SW480 (cell line): ENCODE measurements at regions not wholly inside any gene's neighbourhood (a gene's known extent, or its start where the extent isn't known, plus 50 kb on each side); places are given as distances from the start of the nearest gene placed in this dataset.
A peak's percentile ranks its signal among the peaks of the same experiment; 100 is the strongest.

ENCODE experiments used
- DNase-seq: peaks from one replicate; pipeline ENCODE4 v3.0.0-alpha.2; 2016; ENCODE audit warnings: low spot score

DNA sequence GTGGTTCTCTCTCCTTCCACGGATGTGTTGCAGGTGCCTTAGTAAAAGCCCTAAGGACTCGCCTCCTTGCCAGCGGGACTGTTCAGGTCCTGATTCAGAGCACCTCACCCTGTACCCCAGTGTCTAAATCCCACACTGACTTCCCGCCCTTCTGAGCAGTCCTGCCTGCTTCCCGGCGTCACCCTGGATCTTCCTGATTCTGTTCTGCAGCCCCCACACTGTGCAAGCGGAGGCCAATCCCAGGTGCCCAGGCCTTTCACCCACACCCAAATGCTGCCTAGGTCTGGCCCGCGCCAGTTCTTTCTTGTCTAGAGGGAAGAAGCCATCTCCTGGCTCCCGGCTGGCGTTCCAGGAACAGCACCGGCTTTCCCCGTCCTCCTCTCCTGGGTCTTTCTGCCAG is 95.9 kb upstream of the GALNT2 start:
- no peak for DNase-seq

DNA sequence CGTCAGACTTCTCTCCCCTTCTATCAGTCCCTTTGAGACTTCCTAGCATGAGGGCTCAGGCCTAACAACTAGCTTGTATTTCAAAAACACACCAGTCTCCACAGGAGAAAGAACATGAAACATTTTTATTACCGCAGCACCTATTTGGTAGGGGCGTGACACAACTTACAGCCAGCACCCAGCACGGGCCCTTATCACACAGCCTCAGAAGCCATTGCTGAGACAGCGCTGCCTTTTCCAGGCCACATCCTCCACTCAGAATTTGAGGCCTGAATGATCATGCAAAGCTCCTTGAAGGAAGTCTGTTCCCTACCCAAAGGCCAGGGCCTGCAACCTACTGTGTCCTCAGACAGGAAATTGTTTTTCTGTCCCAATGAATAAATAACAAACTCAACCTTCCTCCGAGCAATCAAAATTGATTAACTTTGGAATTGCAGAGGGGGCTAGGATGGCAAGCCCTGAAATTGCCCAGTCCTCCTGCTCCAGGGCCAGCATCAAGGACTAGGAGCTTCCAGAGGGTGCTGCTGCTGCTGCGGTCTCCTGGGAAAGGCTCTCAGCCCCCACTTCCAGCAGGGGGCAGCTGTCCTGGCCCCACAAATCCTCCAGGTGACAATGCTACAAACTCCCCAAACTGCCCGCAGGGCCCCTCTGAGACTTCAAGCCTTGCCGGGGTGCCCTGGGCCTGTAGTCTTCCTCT is 94.3 kb upstream of the GALNT2 start:
- DNase-seq = no peak

GRCh38 chr1:229973297-229973612 is 93.8 kb upstream of the GALNT2 start:
- DNase-seq = no peak

- no peak for DNase-seq
These were observed 92.0 kb upstream of the GALNT2 start for GRCh38 chr1:229975047-229975446.

DNA sequence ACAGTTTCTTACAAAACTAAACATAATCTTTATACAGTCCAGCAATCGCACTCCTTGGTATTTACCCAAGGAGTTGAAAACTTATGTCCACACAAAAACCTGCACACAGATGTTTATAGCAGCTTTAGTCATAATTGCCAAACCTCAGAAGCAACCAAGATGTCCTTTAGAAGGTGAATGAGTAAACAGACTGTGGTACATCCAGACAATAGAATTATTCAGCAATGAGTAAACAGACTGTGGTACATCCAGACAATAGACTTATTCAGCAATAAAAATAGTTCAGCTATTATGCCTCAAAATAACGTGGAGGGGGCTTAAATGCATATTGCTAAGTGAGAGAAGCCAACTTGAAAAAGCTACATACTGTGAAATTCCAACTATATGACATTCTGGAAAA is 87.0 kb upstream of the GALNT2 start:
- DNase-seq = peak; percentile 36

DNA sequence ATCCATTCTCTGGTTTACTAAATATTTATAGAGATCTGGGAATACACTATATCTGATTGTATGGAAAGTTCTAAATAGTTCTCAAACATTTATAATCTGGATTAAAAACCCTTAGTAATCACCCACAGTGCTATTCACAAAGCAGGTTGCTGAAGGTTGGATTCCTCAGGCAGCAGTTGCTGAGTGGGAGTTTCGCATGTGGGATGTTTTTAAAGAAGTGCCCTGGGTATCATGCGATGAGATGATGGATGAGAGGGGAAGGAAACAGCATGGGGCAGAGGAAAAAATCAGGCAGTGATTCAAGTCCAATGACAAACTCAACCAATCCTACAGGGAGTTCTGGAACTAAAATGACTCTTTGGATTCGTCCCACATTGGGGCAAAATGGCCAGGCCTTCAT is 85.3 kb upstream of the GALNT2 start:
- no peak for DNase-seq

GRCh38 chr1:229984310-229984991 is 82.6 kb upstream of the GALNT2 start:
- no peak for DNase-seq

GRCh38 chr1:229984992-229985612 is 81.9 kb upstream of the GALNT2 start:
- no peak for DNase-seq

DNA sequence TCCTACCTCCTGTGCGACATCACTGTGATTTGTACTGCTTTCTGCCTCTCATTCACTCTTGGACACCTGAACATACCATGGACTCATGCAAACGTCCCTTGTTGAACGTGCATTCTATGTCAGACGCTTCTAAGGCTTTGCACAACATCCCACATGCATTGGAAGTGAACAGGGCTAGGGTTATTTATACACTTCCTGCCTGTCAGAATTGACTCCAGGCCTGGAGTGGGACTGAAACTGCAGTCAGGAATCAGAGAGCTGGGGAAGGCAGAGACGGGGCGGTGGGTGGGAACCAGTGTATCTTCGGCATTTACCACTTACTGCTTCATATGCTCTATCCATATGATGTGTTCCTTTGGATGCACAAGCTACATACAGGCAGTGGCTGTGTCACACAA is 81.4 kb upstream of the GALNT2 start:
- DNase-seq = no peak

GRCh38 chr1:229986737-229987337 is 80.2 kb upstream of the GALNT2 start:
- DNase-seq = no peak

DNA sequence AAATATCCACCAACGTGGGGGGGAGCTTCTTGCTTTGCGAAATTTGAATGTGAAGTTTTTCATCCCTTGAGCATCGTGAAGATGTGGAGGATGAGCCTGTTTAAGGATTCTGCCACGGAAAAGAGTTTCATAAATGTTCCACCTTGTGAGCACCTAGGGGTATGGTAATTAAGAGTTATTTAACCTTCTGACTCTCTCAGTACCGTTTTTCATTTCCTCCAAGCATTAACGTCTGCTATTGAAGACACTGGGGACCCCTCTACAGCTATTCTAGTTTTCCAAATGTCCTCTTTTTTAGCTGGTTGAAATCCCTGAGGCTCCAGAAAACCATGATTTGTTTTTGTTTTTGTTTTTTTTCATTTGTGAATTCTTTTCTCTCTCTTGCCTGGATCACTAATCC is 79.1 kb upstream of the GALNT2 start:
- no peak for DNase-seq

DNA sequence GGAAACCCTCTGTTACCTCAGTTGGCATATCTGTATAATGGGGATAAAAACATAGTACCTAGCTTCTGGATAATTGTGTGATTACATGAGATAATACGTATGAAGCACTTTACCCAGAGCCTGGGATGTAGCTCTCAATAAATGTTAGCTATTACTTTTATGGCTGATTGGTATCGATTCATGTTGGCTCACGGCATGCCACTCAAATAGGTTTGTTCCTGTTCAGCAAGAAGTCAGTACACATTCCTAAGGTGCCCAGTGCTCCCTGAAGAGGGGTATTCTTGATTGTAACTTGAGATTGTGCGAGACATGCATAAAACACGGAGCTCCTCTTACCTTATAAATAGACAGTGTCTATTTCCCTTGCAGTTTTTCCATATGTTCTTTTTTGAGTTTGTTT is 78.5 kb upstream of the GALNT2 start:
- DNase-seq = no peak

GRCh38 chr1:229989591-229990248 is 77.3 kb upstream of the GALNT2 start:
- DNase-seq = peak; percentile 39

DNA sequence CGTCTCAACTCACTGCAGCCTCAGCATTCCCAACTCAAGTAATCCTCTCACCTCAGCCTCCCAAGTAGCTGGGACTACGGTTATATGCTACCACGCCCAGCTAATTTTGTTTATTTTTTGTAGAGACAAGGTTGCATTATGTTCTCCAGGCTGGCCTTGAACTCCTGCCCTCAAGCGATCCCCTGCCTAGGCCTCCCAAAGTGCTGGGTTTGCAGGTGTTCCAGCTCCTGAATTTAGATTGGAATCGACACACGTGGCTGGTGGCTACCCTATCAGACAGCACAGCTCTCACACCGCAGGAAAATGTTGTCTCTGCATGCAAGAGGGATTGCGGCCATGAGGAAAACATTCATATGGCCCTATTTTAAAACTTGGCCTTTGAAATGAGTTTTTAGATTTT is 76.7 kb upstream of the GALNT2 start:
- DNase-seq = no peak

DNA sequence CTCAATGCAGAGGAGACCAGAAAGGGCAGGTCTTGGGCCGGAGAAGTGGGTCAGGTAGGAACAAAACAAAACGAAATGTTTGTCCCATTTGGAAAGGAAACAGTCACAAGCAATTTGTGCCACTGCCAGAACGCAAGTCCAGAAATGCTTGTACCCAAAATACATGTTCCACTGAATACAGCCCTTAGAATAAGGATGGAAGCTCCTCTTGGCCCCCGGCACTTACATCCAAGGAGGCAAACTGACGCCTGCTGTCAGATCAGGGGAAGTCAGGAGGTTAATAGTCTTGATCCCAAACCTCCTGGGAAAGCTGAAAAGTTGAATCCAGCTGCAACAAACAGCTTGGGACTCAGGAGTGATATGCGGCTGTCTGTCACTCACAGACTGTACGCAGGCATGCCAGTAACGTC is 75.9 kb upstream of the GALNT2 start:
- no peak for DNase-seq

- DNase-seq = no peak
These were observed 75.2 kb upstream of the GALNT2 start for GRCh38 chr1:229991724-229992333.

GRCh38 chr1:229993060-229993459 is 74.0 kb upstream of the GALNT2 start:
- DNase-seq = no peak

DNA sequence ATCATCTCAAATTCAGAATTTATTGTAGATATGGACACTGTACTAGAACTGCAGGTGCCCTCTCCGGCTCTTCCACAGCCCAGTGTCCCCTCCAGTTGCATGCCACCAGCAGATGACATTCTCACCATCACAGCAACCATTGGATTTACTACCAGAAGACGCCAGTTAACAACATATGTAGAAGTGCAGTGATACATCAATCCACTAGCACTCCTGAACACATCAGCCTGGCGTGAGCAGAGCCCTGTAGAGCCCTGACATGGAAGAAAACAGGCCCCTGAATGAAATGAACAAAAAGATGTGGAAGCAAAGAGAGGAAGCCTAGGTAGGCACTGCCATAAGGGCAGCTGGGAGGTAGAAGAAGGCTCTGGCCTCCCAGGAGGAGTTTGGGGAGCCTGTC is 73.1 kb upstream of the GALNT2 start:
- no peak for DNase-seq

DNA sequence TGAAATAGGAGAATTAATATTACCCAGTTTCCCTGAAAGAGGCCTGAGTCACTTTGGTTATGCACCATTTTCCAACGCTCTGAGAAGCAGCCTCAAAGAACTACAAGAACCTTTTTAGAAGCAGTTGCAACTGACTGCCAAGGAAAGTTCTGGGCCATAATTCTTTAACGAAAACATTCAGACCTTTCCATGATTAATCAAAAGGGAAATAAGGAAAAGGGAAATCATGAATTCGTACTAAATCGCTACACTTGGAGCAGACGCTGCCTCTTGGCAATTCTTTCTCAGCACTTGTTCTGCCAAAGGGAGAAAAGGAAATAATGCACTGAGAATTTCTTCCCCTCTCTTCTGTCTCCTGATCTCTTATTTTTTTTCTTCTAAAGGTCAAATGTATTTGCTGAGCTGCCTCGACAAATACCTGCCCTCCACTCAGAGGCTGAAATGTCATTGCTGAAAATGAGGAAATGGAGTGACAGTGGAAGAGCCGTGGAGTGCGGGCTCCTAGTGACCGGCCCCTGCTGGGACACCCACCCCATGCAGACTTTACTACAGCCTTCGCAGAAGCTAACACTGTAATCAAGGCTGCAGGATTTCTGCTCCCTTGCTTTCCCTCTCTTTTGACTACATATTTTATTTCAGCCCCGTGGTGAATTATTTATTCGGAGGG is 67.9 kb upstream of the GALNT2 start:
- DNase-seq = no peak

GRCh38 chr1:230000493-230001184 is 66.4 kb upstream of the GALNT2 start:
- no peak for DNase-seq

- no peak for DNase-seq
These were observed 64.8 kb upstream of the GALNT2 start for GRCh38 chr1:230002164-230002803.
